ENCODE measurements at regions not wholly inside any gene's neighbourhood (a gene's known extent, or its start where the extent isn't known, plus 50 kb on each side); places are given as distances from the start of the nearest gene placed in this dataset.
A peak's percentile ranks its signal among the peaks of the same experiment; 100 is the strongest.
"Not testable (repeated sequence)": the region's sequence is repeated elsewhere in the genome, so short reads cannot be mapped to it uniquely, and the experiment has no call there.

DNA sequence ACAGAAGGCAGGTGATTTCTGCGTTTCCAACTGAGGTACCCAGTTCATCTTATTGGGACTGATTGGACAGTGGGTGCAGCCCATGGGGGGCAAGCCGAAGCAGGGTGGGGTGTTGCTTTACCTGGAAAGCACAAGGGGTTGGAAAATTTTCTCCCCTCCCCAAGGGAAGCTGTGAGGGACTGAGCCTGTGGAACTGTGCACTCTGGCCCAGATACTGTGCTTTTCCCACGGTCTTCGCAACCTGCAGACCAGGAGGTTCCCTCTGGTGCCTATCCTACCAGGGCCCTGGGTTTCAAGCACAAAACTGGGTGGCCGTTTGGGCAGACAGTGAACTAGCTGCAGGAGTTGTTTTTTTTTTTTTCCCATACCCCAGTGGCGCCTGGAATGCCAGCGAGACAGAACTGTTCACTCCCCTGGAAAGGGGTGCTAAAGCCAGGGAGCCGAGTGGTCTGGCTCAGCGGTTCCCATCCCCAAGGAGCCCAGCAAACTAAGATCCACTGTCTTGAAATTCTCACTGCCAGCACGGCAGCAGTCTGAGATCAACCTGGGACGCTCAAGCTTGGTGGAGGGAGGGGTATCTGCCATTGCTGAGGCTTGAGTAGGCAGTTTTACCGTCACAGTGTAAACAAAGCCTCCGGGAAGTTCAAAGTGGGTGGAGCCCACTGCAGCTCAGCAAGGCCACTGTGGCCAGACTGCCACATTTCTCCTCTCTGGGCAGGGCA, 97.2 kb downstream of the JRKL start:
- no peak overlapping the region for H3K27ac ChIP-seq (ENCODE audit: low read depth, low read length)
- H3K36me3 ChIP-seq (ENCODE audit: control insufficient read depth, insufficient read depth, low read length) = no peaks in the 10 kb centered on the region
- no peaks in the 10 kb centered on the region for H3K79me2 ChIP-seq (ENCODE audit: control insufficient read depth, insufficient read depth, low read length)
- no peak overlapping the region for H3K4me3 ChIP-seq (ENCODE audit: low read length)
- H3K4me1 ChIP-seq (ENCODE audit: control insufficient read depth, low read depth, low read length) = no peaks in the 10 kb centered on the region
- H2BK15ac ChIP-seq (replicated peaks; ENCODE audit: low read depth) = no peak overlapping the region
- H3K23ac ChIP-seq (ENCODE audit: low read length) = no peak overlapping the region
- no peak overlapping the region for H4K5ac ChIP-seq (ENCODE audit: low read length)
- peak; percentile 75 for DNase-seq
- no peak overlapping the region for H3K56ac ChIP-seq (ENCODE audit: low read length)
- H3K18ac ChIP-seq (ENCODE audit: low read length) = no peak overlapping the region
- no peak overlapping the region for H3K9ac ChIP-seq (ENCODE audit: low read length)
- H4K8ac ChIP-seq (ENCODE audit: low read depth, low read length) = no peak overlapping the region
- no peak overlapping the region for H2BK5ac ChIP-seq (ENCODE audit: low read length)
- H3K4me2 ChIP-seq (ENCODE audit: low read length) = no peak overlapping the region
- H3K4ac ChIP-seq (ENCODE audit: low read depth, low read length) = no peak overlapping the region
- no peak overlapping the region for H2BK120ac ChIP-seq (ENCODE audit: low read depth, low read length)
- no peak overlapping the region for H2AK5ac ChIP-seq (ENCODE audit: low read length)
- no CpG with 5 or more reads among the region's 13 CpGs for WGBS (ENCODE audit: extremely low coverage, insufficient coverage, low lambda C conversion rate)
- no peaks in the 10 kb centered on the region for H3K79me1 ChIP-seq (ENCODE audit: low read length)
- no peaks in the 10 kb centered on the region for H3K27me3 ChIP-seq (ENCODE audit: insufficient read depth, low read length, poor library complexity)

DNA sequence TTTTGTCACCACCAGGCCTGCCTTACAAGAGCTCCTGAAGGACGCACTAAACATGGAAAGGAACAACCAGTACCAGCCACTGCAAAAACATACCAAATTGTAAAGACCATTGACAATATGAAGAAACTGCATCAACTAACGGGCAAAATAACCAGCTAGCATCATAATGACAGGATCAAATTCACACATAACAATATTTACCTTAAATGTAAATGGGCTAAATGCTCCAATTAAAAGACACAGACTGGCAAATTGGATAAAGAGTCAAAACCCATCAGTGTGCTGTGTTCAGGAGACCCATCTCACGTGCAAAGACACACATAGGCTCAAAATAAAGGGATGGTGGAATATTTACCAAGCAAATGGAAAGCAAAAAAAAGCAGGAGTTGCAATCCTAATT, 99.1 kb downstream of the JRKL start:
- not testable (repeated sequence) for H2BK15ac ChIP-seq (replicated peaks; ENCODE audit: low read depth); H2BK5ac ChIP-seq (ENCODE audit: low read length); H4K8ac ChIP-seq (ENCODE audit: low read depth, low read length); H3K4me1 ChIP-seq (ENCODE audit: control insufficient read depth, low read depth, low read length); H3K27ac ChIP-seq (ENCODE audit: low read depth, low read length); H3K36me3 ChIP-seq (ENCODE audit: control insufficient read depth, insufficient read depth, low read length); H3K4me3 ChIP-seq (ENCODE audit: low read length); H2BK120ac ChIP-seq (ENCODE audit: low read depth, low read length); H4K5ac ChIP-seq (ENCODE audit: low read length); H3K4me2 ChIP-seq (ENCODE audit: low read length); H3K27me3 ChIP-seq (ENCODE audit: insufficient read depth, low read length, poor library complexity); H3K79me2 ChIP-seq (ENCODE audit: control insufficient read depth, insufficient read depth, low read length); DNase-seq; H3K4ac ChIP-seq (ENCODE audit: low read depth, low read length); H3K56ac ChIP-seq (ENCODE audit: low read length); H3K9ac ChIP-seq (ENCODE audit: low read length); H3K18ac ChIP-seq (ENCODE audit: low read length); H3K23ac ChIP-seq (ENCODE audit: low read length); H2AK5ac ChIP-seq (ENCODE audit: low read length); H3K79me1 ChIP-seq (ENCODE audit: low read length)
- WGBS (ENCODE audit: extremely low coverage, insufficient coverage, low lambda C conversion rate) = no CpG with 5 or more reads among the region's 3 CpGs

DNA sequence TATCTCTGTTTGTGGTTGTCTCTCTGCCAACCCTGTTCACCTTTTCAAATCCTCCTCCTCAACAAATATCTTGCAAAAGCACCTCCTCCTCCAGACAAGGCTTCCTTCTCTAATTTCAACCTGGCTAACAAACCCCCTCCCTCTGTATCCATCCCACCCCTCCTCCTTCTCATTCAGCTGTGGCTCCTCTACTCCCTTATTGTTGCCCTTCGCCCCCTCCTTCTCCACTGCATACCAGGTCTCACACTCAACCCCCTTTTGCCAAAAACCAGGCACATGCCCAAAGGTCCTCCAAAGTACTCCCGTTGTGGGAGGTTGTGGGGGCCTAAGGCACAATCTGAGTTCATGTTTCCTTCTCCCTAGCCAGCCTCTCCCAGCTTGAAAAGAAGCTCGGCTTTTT, 110.6 kb downstream of the JRKL start:
- H3K4ac ChIP-seq (ENCODE audit: low read depth, low read length) = no peak overlapping the region
- no peaks in the 10 kb centered on the region for H3K79me2 ChIP-seq (ENCODE audit: control insufficient read depth, insufficient read depth, low read length)
- no peak overlapping the region for H3K56ac ChIP-seq (ENCODE audit: low read length)
- H4K8ac ChIP-seq (ENCODE audit: low read depth, low read length) = no peak overlapping the region
- H3K18ac ChIP-seq (ENCODE audit: low read length) = no peak overlapping the region
- no peak overlapping the region for H3K9ac ChIP-seq (ENCODE audit: low read length)
- no peak overlapping the region for H2BK120ac ChIP-seq (ENCODE audit: low read depth, low read length)
- H2BK5ac ChIP-seq (ENCODE audit: low read length) = no peak overlapping the region
- no peak overlapping the region for H3K4me3 ChIP-seq (ENCODE audit: low read length)
- no CpG with 5 or more reads among the region's 3 CpGs for WGBS (ENCODE audit: extremely low coverage, insufficient coverage, low lambda C conversion rate)
- H3K4me2 ChIP-seq (ENCODE audit: low read length) = no peak overlapping the region
- H3K23ac ChIP-seq (ENCODE audit: low read length) = no peak overlapping the region
- no peak overlapping the region for H2BK15ac ChIP-seq (replicated peaks; ENCODE audit: low read depth)
- no peaks in the 10 kb centered on the region for H3K4me1 ChIP-seq (ENCODE audit: control insufficient read depth, low read depth, low read length)
- no peaks in the 10 kb centered on the region for H3K79me1 ChIP-seq (ENCODE audit: low read length)
- no peaks in the 10 kb centered on the region for H3K36me3 ChIP-seq (ENCODE audit: control insufficient read depth, insufficient read depth, low read length)
- no peak for DNase-seq
- no peaks in the 10 kb centered on the region for H3K27me3 ChIP-seq (ENCODE audit: insufficient read depth, low read length, poor library complexity)
- no peak overlapping the region for H3K27ac ChIP-seq (ENCODE audit: low read depth, low read length)
- H2AK5ac ChIP-seq (ENCODE audit: low read length) = no peak overlapping the region
- H4K5ac ChIP-seq (ENCODE audit: low read length) = no peak overlapping the region

DNA sequence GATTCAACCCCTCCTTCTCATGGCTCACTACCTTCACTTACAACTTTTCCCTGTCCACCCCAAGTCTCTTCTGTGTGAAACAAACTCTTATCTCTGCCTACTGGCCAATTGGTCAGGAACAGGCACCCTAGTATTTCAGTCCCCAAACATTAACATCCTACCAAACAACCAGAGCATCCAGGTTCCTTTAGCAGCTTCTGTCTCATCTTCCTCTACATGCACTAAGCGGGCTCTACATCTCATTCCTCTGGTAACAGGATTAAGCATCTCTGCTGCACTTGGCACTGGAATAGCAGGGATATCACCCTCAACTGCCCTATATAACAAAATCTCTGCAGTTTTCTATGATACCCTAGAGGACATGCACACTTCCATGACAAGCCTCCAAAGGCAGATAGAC, 116.2 kb downstream of the JRKL start:
- WGBS (ENCODE audit: extremely low coverage, insufficient coverage, low lambda C conversion rate) = no CpG with 5 or more reads among the region's 1 CpG
- Histone ChIP-seq H4K8ac (ENCODE audit: low read depth, low read length) (no peak overlapping the region), H3K18ac (ENCODE audit: low read length) (no peak overlapping the region), H3K4me2 (ENCODE audit: low read length) (no peak overlapping the region), H3K9ac (ENCODE audit: low read length) (no peak overlapping the region), H2BK120ac (ENCODE audit: low read depth, low read length) (no peak overlapping the region), H3K23ac (ENCODE audit: low read length) (no peak overlapping the region), H3K4me3 (ENCODE audit: low read length) (no peak overlapping the region), H3K4ac (ENCODE audit: low read depth, low read length) (no peak overlapping the region), H3K79me2 (ENCODE audit: control insufficient read depth, insufficient read depth, low read length) (no peaks in the 10 kb centered on the region), H3K56ac (ENCODE audit: low read length) (no peak overlapping the region), H2AK5ac (ENCODE audit: low read length) (no peak overlapping the region), H4K5ac (ENCODE audit: low read length) (no peak overlapping the region), H3K27me3 (ENCODE audit: insufficient read depth, low read length, poor library complexity) (no peaks in the 10 kb centered on the region), H3K4me1 (ENCODE audit: control insufficient read depth, low read depth, low read length) (no peaks in the 10 kb centered on the region), H3K36me3 (ENCODE audit: control insufficient read depth, insufficient read depth, low read length) (no peaks in the 10 kb centered on the region), H2BK15ac (replicated peaks; ENCODE audit: low read depth) (no peak overlapping the region), H3K27ac (ENCODE audit: low read depth, low read length) (no peak overlapping the region), H2BK5ac (ENCODE audit: low read length) (no peak overlapping the region), H3K79me1 (ENCODE audit: low read length) (no peaks in the 10 kb centered on the region)
- no peak for DNase-seq

GRCh38 chr11:96506953-96507354, 117.1 kb downstream of the JRKL start:
- no peak for DNase-seq

GRCh38 chr11:96508861-96509260, 119.0 kb downstream of the JRKL start:
- DNase-seq = no peak
- H3K4me2 ChIP-seq (ENCODE audit: low read length) = no peak overlapping the region
- no peak overlapping the region for H2BK15ac ChIP-seq (replicated peaks; ENCODE audit: low read depth)
- no peak overlapping the region for H4K5ac ChIP-seq (ENCODE audit: low read length)
- H3K27me3 ChIP-seq (ENCODE audit: insufficient read depth, low read length, poor library complexity) = no peaks in the 10 kb centered on the region
- no peak overlapping the region for H3K56ac ChIP-seq (ENCODE audit: low read length)
- H3K4ac ChIP-seq (ENCODE audit: low read depth, low read length) = no peak overlapping the region
- H3K36me3 ChIP-seq (ENCODE audit: control insufficient read depth, insufficient read depth, low read length) = no peaks in the 10 kb centered on the region
- no CpG with 5 or more reads among the region's 2 CpGs for WGBS (ENCODE audit: extremely low coverage, insufficient coverage, low lambda C conversion rate)
- no peak overlapping the region for H3K27ac ChIP-seq (ENCODE audit: low read depth, low read length)
- no peaks in the 10 kb centered on the region for H3K4me1 ChIP-seq (ENCODE audit: control insufficient read depth, low read depth, low read length)
- no peak overlapping the region for H3K23ac ChIP-seq (ENCODE audit: low read length)
- no peak overlapping the region for H4K8ac ChIP-seq (ENCODE audit: low read depth, low read length)
- H2BK5ac ChIP-seq (ENCODE audit: low read length) = no peak overlapping the region
- H2BK120ac ChIP-seq (ENCODE audit: low read depth, low read length) = no peak overlapping the region
- H3K9ac ChIP-seq (ENCODE audit: low read length) = no peak overlapping the region
- H3K79me2 ChIP-seq (ENCODE audit: control insufficient read depth, insufficient read depth, low read length) = no peaks in the 10 kb centered on the region
- no peak overlapping the region for H3K18ac ChIP-seq (ENCODE audit: low read length)
- no peaks in the 10 kb centered on the region for H3K79me1 ChIP-seq (ENCODE audit: low read length)
- H2AK5ac ChIP-seq (ENCODE audit: low read length) = no peak overlapping the region
- no peak overlapping the region for H3K4me3 ChIP-seq (ENCODE audit: low read length)

More at GRCh38 chr11:96506953-96507354, 117.1 kb downstream of the JRKL start:
- no peak overlapping the region for H3K4me3 ChIP-seq (ENCODE audit: low read length)
- no peak overlapping the region for H3K4ac ChIP-seq (ENCODE audit: low read depth, low read length)
- H3K23ac ChIP-seq (ENCODE audit: low read length) = no peak overlapping the region
- H3K4me2 ChIP-seq (ENCODE audit: low read length) = no peak overlapping the region
- no peaks in the 10 kb centered on the region for H3K79me2 ChIP-seq (ENCODE audit: control insufficient read depth, insufficient read depth, low read length)
- no peaks in the 10 kb centered on the region for H3K4me1 ChIP-seq (ENCODE audit: control insufficient read depth, low read depth, low read length)
- H3K18ac ChIP-seq (ENCODE audit: low read length) = no peak overlapping the region
- no CpG with 5 or more reads among the region's 8 CpGs for WGBS (ENCODE audit: extremely low coverage, insufficient coverage, low lambda C conversion rate)
- no peak overlapping the region for H3K9ac ChIP-seq (ENCODE audit: low read length)
- no peak overlapping the region for H2BK120ac ChIP-seq (ENCODE audit: low read depth, low read length)
- H4K8ac ChIP-seq (ENCODE audit: low read depth, low read length) = no peak overlapping the region
- no peak overlapping the region for H4K5ac ChIP-seq (ENCODE audit: low read length)
- H3K36me3 ChIP-seq (ENCODE audit: control insufficient read depth, insufficient read depth, low read length) = no peaks in the 10 kb centered on the region
- H2BK5ac ChIP-seq (ENCODE audit: low read length) = no peak overlapping the region
- H3K56ac ChIP-seq (ENCODE audit: low read length) = no peak overlapping the region
- H3K27me3 ChIP-seq (ENCODE audit: insufficient read depth, low read length, poor library complexity) = no peaks in the 10 kb centered on the region
- H2BK15ac ChIP-seq (replicated peaks; ENCODE audit: low read depth) = no peak overlapping the region
- H2AK5ac ChIP-seq (ENCODE audit: low read length) = no peak overlapping the region
- H3K27ac ChIP-seq (ENCODE audit: low read depth, low read length) = no peak overlapping the region
- H3K79me1 ChIP-seq (ENCODE audit: low read length) = no peaks in the 10 kb centered on the region

Measured in mesendoderm (in vitro differentiated cells).